ENCODE measurements at regions not wholly inside any gene's neighbourhood (a gene's known extent, or its start where the extent isn't known, plus 50 kb on each side); places are given as distances from the start of the nearest gene placed in this dataset.

DNA sequence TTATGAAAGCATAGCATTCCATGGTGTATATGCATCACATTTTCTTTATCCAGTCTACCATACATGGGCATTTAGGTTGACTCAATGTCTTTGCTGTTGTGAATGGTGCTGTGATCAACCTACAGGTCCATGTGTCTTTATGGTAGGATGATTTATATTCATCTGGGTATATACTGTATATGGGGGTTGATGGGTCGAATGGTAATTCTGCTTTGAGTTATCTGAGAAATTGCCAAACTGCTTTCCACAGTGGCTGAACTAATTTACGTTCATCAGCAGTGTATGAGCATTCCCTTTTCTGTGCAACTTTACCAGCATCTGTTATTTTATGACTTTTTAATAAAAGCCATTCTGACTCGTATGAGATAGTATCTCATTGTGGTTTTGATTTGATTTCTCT is 662.4 kb upstream of the BCHE start:
- Mint-ChIP-seq H3K36me3 (no peaks in the 10 kb centered on the region), H3K9me3 (peaks cover 14 to 33% (median 16%) of the 10 kb centered on the region in 7 donors), H3K4me1 (no peaks in the 10 kb centered on the region), H3K27me3 (ENCODE audit: low read depth in 3 of 3) (no peaks in the 10 kb centered on the region), H3K4me3 (no peak overlapping the region), H3K27ac (no peak overlapping the region)
- intact Hi-C loops (cut with micrococcal nuclease): no loop called here
- no peaks in the 10 kb centered on the region for H3K4me1 ChIP-seq (ENCODE audit: control insufficient read depth in 1 of 2, insufficient read depth in 2 of 2, low read length in 2 of 2)
- WGBS (ENCODE audit: insufficient coverage): 100% methylated on average over 1 of the region's 3 CpGs
- no peaks in the 10 kb centered on the region for H3K27me3 ChIP-seq (ENCODE audit: control insufficient read depth in 2 of 2, insufficient read depth in 2 of 2, low read length in 2 of 2)
- TF ChIP-seq CTCF (IDR thresholded peaks at IDR 0.05): no peak
- H3K9me3 ChIP-seq (replicated peaks in 1 of 2; ENCODE audit: control insufficient read depth in 1 of 2, insufficient read depth in 1 of 2, low read length in 2 of 2): peaks cover 0 to 9% of the 10 kb centered on the region in 2 donors
- no peak for DNase-seq
- H4K20me1 ChIP-seq (ENCODE audit: insufficient read depth, low read length): no peaks in the 10 kb centered on the region
- no peak overlapping the region for H3K4me3 ChIP-seq (replicated peaks in 1 of 3; ENCODE audit: low read depth in 2 of 3, low read length in 3 of 3)
- H3K4me2 ChIP-seq (replicated peaks; ENCODE audit: extremely low read depth, low read length, poor library complexity, severe bottlenecking): no peak overlapping the region
- H3K27ac ChIP-seq (ENCODE audit: low read depth in 1 of 2, low read length in 2 of 2): no peak overlapping the region
- no peak overlapping the region for H3K9ac ChIP-seq (ENCODE audit: insufficient read depth, low read length, poor library complexity, severe bottlenecking)
- no peaks in the 10 kb centered on the region for H3K79me2 ChIP-seq (ENCODE audit: insufficient read depth, low read length)
- H2AFZ ChIP-seq (ENCODE audit: insufficient read depth, low read depth, low read length, poor library complexity, severe bottlenecking): no peak overlapping the region
- H3K36me3 ChIP-seq (replicated peaks in 1 of 2; ENCODE audit: control insufficient read depth in 1 of 2, insufficient read depth in 2 of 2, low read length in 2 of 2): no peaks in the 10 kb centered on the region

DNA sequence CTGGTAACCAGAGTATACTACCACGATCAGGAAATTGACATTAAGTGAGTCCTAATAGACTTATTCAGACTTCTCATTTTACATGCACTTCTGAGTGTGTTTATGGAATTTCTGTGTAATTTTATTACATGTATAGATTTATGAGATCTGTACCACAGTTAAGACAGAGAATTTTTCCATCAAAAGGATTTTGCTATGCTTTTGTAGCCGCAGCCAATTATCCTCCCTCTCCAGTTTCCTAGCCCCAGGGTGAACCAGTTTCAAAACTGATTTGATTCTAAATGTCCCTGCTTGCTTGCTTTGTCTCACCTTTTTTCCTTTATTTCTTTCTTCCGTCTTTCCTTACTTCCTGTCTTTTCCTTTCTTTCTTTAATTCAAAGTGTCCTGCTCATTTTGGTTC is 661.2 kb upstream of the BCHE start:
- 100% methylated on average over 1 of the region's 3 CpGs for WGBS (ENCODE audit: insufficient coverage)
- peaks cover 10 to 23% (median 13%) of the 10 kb centered on the region in 7 donors for H3K9me3 Mint-ChIP-seq

More for the DNA sequence above, 661.2 kb upstream of the BCHE start:
- no peak overlapping the region for H3K4me2 ChIP-seq (replicated peaks; ENCODE audit: extremely low read depth, low read length, poor library complexity, severe bottlenecking)
- H3K36me3 Mint-ChIP-seq: no peaks in the 10 kb centered on the region
- no peaks in the 10 kb centered on the region for H3K4me1 Mint-ChIP-seq
- H3K9ac ChIP-seq (ENCODE audit: insufficient read depth, low read length, poor library complexity, severe bottlenecking): no peak overlapping the region
- intact Hi-C loops (cut with micrococcal nuclease): no loop called here
- no peaks in the 10 kb centered on the region for H3K27me3 ChIP-seq (ENCODE audit: control insufficient read depth in 2 of 2, insufficient read depth in 2 of 2, low read length in 2 of 2)
- H3K4me3 Mint-ChIP-seq: no peak overlapping the region
- H3K79me2 ChIP-seq (ENCODE audit: insufficient read depth, low read length): no peaks in the 10 kb centered on the region
- H3K27ac Mint-ChIP-seq: no peak overlapping the region
- H3K36me3 ChIP-seq (replicated peaks in 1 of 2; ENCODE audit: control insufficient read depth in 1 of 2, insufficient read depth in 2 of 2, low read length in 2 of 2): no peaks in the 10 kb centered on the region
- no peaks in the 10 kb centered on the region for H3K4me1 ChIP-seq (ENCODE audit: control insufficient read depth in 1 of 2, insufficient read depth in 2 of 2, low read length in 2 of 2)
- no peaks in the 10 kb centered on the region for H4K20me1 ChIP-seq (ENCODE audit: insufficient read depth, low read length)
- no peaks in the 10 kb centered on the region for H3K27me3 Mint-ChIP-seq (ENCODE audit: low read depth in 3 of 3)
- no peak overlapping the region for H3K4me3 ChIP-seq (replicated peaks in 1 of 3; ENCODE audit: low read depth in 2 of 3, low read length in 3 of 3)
- no peak for DNase-seq
- TF ChIP-seq CTCF (IDR thresholded peaks at IDR 0.05): no peak
- no peak overlapping the region for H2AFZ ChIP-seq (ENCODE audit: insufficient read depth, low read depth, low read length, poor library complexity, severe bottlenecking)
- peaks cover 0 to 5% of the 10 kb centered on the region in 2 donors for H3K9me3 ChIP-seq (replicated peaks in 1 of 2; ENCODE audit: control insufficient read depth in 1 of 2, insufficient read depth in 1 of 2, low read length in 2 of 2)
- H3K27ac ChIP-seq (ENCODE audit: low read depth in 1 of 2, low read length in 2 of 2): no peak overlapping the region

Data from CD14-positive monocyte (primary cell).